ENCODE measurements at regions not wholly inside any gene's neighbourhood (a gene's known extent, or its start where the extent isn't known, plus 50 kb on each side); places are given as distances from the start of the nearest gene placed in this dataset.

GRCh38 chr5:37896159-37896558 lies 56.3 kb upstream of the GDNF start:
- H3K4me3 ChIP-seq = no peak overlapping the region
- no peaks in the 10 kb centered on the region for H3K36me3 ChIP-seq
- TF ChIP-seq POLR2AphosphoS5 (IDR thresholded peaks at IDR 0.05) (no peak), EP300 (IDR thresholded peaks at IDR 0.05) (no peak), POLR2A (IDR thresholded peaks at IDR 0.05; ENCODE audit: low read depth) (no peak), CTCF (IDR thresholded peaks at IDR 0.05) (no peak)
- whole genome bisulfite sequencing = 87% methylated on average over 4 of the region's 4 CpGs
- H3K27ac ChIP-seq (replicated peaks in 1 of 4) = no peak overlapping the region
- H3K9me3 ChIP-seq = no peaks in the 10 kb centered on the region
- H3K27me3 ChIP-seq = no peaks in the 10 kb centered on the region
- intact Hi-C loops (cut with DNase I) = no loop called here
- peaks cover 0 to 6% (median 2%) of the 10 kb centered on the region in 4 donors for H3K4me1 ChIP-seq
- DNase-seq (ENCODE audit: extremely low spot score) = no peak

- 48% methylated on average over 3 of the region's 3 CpGs for WGBS
- no peaks in the 10 kb centered on the region for H3K9me3 ChIP-seq
- TF ChIP-seq POLR2AphosphoS5 (IDR thresholded peaks at IDR 0.05) (no peak), CTCF (IDR thresholded peaks at IDR 0.05) (no peak), POLR2A (IDR thresholded peaks at IDR 0.05; ENCODE audit: low read depth) (no peak)
- no peak for DNase-seq (ENCODE audit: extremely low spot score)
- no peaks in the 10 kb centered on the region for H3K36me3 ChIP-seq
- H3K27me3 ChIP-seq = no peaks in the 10 kb centered on the region
- intact Hi-C loops (cut with DNase I) = no loop called here
- H3K4me1 ChIP-seq = no peaks in the 10 kb centered on the region
- no peak overlapping the region for H3K27ac ChIP-seq (replicated peaks in 1 of 4)
- H3K4me3 ChIP-seq = no peak overlapping the region
Observed at GRCh38 chr5:37893434-37894134, 53.7 kb upstream of the GDNF start.

DNA sequence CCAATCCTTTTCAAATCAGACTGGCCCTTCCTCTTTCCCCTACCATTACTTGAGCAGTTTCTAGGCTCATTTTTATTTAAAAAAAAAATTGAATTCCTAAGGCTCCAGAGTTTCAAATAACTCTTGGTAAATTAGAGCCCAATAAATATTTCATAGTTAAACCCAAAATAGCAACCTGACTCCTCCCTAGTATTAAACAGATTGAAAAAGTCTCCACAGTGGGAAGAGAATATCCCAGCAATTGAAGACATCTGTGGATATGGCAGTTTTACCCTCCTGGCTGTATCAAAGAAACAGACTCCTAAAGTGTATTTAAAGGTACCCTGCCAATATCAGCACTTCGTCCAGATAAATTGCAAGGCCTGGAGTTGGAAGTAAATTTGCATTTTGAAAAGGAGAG lies 52.7 kb upstream of the GDNF start:
- Histone ChIP-seq H3K4me3 (no peak overlapping the region), H3K27ac (replicated peaks in 1 of 4) (no peak overlapping the region), H3K36me3 (no peaks in the 10 kb centered on the region), H3K4me1 (no peaks in the 10 kb centered on the region), H3K9me3 (no peaks in the 10 kb centered on the region), H3K27me3 (no peaks in the 10 kb centered on the region)
- no peak for TF ChIP-seq EP300 (IDR thresholded peaks at IDR 0.05)
- no peak for TF ChIP-seq POLR2AphosphoS5 (IDR thresholded peaks at IDR 0.05)
- TF ChIP-seq CTCF (IDR thresholded peaks at IDR 0.05) = no peak
- TF ChIP-seq POLR2A (IDR thresholded peaks at IDR 0.05; ENCODE audit: low read depth) = no peak
- no peak for DNase-seq (ENCODE audit: extremely low spot score)
- intact Hi-C loops (cut with DNase I) = no loop called here
- WGBS = 38% methylated on average over 1 of the region's 1 CpG

DNA sequence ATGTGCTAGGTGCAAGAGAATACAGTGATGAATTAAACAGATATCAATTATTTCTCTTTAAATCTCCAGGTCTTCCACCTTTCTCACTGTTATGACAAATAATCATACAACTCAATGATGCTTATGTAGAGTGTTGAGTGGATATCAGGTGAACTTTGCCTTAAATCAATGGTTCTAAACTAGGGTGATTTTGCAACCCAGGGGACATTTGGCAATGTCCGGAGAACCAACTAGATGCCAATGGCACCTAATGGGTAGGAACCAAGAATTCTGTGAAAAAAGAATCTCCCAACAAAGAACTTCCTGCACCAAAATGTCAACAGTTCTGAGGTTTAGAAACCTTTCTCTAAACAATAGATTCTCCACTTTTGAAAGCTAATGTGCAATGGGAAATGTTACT lies 52.0 kb upstream of the GDNF start:
- Histone ChIP-seq H3K27ac (replicated peaks in 1 of 4) (no peak overlapping the region), H3K36me3 (no peaks in the 10 kb centered on the region), H3K27me3 (no peaks in the 10 kb centered on the region), H3K9me3 (no peaks in the 10 kb centered on the region), H3K4me1 (peaks cover 0 to 2% (median under 1%) of the 10 kb centered on the region in 4 donors), H3K4me3 (no peak overlapping the region)
- TF ChIP-seq EP300 (IDR thresholded peaks at IDR 0.05) (no peak), POLR2A (IDR thresholded peaks at IDR 0.05; ENCODE audit: low read depth) (no peak), CTCF (IDR thresholded peaks at IDR 0.05) (no peak), POLR2AphosphoS5 (IDR thresholded peaks at IDR 0.05) (no peak)
- intact Hi-C loops (cut with DNase I) = no loop called here
- DNase-seq (ENCODE audit: extremely low spot score) = no peak
- 100% methylated on average over 1 of the region's 1 CpG for WGBS
